ENCODE measurements at regions not wholly inside any gene's neighbourhood (a gene's known extent, or its start where the extent isn't known, plus 50 kb on each side); places are given as distances from the start of the nearest gene placed in this dataset.

DNA sequence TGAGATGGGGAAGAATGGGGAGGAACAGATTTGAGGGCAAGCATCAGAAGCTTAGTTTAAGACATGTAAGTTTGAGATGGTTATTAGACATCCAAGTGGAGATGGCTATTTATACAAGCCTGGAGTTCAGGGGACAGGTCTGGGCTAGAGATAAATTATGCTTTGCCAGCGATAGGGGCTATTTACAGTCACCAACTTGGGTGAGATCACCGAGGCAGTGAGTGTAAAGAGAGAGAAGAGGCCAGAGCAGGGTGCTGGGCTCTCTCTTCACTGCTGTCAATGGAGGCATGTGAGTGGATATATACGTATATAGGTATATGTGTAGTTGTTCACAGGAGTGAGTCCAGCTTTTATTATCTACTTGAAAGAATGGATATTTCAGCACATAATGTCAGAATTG is 81.0 kb downstream of the QPCT start:
- DNase-seq, result no peak

DNA sequence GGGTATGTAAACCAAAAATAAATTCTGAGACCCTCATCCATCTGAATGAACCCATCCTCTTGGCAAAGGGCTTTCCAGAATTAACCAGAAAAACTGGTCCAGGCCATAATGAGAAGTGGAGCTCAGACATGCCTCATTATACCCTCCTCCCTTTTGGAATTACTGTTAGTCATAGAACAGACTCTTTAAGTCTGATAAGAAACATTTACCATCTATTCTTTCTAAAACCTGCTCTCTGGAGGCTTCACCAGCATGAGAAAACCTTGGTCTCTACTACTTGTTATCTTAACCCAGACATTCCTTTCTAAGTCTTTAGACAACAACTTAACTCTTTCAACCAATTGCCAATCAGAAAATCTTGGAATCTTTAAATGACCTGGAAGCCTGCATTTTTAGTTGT is 82.8 kb downstream of the QPCT start:
- no peak for DNase-seq

DNA sequence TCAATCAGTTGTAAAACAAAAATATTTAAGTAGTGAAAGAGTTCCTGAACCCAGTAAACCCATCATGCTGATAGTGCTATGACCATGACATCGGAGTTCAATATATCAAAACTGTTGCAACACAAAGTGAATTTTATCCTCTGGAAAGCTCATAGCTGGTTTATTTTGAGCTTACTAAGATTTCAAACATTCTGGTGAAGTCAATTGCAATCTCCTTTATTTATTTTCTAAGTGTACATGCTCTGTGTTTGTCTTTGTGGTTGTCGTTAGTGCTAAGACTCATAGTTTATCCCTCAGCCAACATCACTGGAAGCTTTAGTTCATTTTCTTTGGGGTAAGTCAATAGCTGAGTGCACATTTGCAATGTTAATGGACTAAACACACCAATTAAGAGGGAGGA is 91.9 kb downstream of the QPCT start:
- DNase-seq, result no peak

DNA sequence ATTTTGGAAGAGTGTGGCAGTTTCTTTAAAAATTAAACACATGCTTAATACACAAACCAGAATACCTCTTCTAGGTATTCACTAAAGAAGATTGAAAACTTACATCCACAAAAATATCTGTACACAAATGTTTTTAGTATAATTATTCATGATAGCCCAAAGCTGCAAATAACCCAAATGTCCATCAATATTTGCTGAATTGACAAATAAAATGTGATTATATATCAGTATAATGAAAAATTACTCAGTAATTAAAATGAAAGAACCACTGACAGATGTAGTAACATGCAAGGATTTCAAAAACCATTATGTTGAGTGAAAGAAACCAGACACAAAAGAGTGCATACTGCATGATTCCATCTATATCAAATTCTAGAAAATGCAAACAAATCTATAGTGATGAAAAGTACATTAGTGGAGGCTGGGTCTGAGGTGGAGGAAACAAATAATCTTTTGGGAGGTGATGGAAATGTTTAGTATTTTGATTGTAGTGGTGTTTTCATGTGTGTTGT is 94.8 kb downstream of the QPCT start:
- DNase-seq, result no peak

DNA sequence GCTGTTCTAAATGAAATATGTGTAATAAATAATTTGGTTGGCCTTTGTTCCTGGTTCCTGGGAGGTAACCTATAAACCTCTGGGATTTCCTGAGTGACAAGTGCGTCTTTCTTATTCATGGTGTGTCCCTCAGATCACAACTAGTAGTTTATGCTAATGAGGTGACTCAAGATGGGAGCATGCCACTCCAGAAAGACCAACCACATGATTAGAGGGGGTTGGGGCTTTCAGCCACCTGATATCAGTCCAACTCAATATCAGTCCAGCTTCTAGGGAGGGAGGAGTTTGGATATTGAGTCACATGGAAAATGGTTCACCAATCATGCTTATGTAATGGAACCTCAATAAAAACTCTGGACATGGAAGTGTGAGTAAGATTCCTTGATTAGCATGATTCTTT is 96.6 kb downstream of the QPCT start:
- no peak for DNase-seq

DNA sequence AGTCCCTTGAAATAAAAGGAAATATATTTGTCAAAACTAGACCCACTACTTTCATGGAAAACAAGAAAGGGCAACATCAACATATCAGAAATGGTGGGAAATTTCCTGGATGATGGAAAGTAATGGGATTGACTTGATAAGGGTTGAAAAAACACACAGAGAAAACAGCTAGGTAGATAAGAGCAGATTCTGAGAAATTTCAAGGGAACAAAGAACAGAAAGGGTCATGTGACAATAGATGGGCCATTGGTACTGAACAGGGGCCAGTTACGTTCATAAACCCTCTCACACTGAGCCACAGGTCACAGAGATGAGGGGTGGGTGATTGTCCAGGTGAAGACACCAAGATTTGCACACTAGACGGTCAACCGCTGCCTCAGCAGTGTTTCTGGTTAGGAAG is 98.7 kb downstream of the QPCT start:
- no peak for DNase-seq

DNA sequence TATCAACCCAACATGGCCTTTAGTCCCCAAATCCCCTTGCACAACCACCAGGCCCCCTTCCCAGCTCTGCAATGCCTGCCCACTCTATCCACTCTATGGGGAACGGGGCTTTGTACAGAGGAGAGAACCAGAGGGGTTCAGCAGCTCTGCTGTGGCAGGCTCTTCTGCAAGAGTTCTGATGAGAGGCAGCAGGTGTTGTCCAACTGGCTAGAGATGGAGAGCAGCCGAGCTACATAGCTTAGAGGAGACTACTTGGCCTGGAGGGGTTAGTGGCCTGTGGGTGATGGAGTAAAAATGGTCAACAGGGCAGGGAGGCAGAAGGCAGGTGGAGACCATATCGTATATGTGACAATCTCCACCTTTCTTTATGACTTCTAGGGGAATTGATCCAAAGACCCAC is 103.0 kb downstream of the QPCT start:
- no peak for DNase-seq

DNA sequence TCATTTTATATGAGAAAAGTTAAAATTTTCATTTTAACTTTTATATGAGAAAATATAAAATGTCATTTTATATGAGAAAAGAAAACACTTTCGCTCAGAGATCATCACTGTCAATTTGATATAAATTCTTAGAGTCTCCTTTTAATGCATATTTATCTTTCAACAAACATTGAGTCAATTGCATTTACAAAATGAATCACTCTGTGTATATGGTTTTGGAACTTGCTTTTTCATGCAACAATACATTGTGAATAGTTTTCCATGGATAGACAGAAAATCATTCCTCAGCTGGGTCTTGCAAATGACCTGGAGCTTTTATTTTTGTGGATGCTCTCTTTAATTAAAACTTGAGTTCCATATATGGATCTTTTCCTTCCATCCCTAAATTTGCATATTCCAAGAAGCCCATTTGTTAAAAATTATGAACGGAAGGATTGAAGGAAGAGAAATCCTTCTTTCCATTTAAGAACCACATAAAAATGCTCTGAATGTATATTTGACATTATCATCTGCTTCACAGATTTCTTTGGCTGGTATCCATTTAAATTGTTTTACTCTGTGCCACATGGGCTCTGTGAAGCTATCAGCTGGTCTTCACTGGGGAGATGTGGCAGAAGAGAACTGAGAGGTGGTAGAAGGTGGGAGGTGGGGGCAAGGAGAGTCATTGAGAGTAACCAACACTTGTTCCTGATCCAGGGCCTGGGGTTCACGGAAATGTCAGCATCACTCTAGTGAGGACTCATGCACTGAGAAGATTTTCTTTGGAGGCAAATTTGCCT is 104.1 kb downstream of the QPCT start:
- DNase-seq, result no peak

DNA sequence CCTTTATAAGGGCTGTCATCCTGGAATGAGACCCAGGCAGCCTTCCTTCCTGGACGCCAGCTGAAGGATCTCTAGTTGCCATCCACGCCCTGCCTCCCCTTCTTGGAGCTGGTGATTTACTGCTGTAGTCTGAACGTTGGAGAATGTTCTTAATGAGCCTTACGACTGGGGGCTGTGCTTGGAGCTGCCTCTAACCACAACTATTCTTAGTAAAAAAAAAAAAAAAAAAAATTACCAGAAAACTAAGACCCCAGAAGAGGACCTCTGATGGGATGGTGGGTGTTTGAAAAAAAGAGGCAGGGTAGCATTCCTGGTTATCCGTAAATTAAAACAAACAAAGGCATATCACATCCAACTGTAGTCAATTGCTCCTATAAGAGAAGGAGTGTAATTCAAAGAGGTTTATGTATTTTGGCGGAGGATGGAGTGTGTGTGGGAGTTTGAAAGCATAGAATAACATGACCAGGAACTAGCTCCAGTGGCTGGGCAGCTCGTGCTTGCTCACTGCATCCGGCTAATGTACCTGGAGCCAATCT is 105.4 kb downstream of the QPCT start:
- peak; percentile 56 for DNase-seq

DNA sequence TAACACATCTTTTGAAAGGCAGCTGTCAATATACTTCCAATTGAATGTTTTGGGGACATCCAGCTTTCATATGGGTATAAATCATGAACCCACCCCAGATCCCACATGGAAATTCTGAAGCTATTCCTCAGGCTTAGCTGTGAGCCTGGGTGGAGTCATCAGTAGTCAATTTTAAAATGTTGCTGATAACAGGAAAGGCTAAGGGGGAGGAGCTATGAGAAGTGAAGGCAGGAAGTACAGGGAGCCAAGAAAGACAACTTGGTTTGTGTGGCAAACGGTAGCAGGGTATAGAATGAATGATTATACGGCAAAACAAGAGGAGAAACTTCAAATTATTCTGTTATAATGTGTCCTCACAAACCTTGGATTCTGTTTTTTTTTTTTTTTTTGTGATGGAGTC is 108.6 kb downstream of the QPCT start:
- no peak for DNase-seq

DNA sequence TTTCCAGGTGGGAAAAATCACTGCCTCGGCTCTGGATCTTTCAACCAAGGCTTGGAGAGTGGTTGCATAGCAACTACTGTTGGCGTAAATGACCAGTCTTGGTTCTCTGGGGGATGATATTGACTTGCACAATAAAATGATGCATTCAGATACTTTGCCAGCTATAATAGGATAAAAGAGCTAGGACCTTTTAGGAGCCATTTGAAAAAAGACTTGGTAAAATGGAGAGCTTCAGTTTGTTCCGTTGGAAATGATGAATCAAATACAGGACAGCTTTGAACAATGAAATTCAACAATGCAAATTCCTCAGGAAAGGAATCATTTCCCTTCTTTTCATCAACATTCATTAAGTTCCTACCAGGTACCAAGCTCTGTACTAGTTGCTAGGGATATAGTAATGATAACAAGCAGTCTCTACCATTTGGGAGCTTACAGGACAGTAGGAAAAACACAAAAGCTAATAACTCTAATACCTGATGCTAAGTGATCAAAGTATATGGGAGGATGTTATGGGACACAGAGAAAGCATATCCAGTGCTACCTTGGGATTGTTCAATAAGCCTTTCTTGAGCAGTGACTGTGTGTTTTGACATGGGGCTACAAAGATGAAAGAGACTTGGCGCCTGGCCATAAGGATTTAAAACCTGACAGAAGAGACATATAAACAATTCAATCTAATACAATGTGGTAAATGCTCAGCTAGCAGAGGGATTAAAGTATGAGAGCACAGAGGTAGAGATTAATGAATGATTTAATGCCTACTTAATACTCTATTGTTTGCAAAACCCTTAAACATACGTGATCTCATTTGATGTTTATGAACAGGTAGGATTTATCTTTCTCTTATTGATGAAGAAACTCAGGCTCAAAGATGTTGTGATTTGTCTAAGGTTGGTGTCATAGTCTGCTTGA is 110.7 kb downstream of the QPCT start:
- no peak for DNase-seq

DNA sequence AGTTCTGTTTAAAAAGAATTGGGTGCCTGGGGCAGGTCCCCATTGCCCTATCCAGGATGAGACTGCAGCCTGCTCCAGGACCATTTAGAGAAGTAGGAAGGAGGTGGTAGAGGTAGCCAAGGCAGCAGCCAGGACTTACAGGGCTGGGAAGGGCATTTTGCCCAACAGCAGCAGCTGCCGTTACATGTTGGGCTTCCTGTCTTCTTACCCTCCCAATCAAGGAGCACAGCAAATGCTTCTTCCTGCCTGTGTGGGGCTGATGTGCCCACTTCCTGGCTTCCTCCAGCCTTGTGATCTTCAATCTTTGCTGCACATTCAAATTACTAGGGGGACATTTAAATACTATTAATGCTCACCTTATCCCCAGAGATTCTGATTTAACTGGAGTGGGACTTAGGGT is 112.0 kb downstream of the QPCT start:
- DNase-seq, result no peak

DNA sequence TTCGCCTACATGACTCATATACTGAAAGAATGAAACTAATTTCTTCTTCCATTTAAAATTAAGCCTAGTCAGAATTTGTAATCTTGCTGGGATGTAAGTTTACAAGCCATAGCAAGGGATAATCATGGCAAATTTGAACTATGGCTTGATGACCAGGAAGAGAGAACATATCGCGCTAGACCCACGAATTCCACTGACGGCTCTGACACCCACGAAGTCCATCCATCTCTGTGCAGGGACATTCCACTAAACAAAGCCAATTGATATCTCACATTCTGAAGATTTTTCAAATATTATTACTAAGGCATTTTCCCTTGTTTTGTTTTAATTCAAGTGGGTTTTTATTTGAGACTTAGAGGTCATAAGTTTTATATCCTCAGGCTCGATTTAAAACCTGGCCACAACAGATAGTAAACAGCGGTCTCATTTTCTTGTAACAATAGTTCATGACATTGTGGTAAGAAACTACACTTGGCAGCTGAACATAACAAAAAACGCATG is 113.0 kb downstream of the QPCT start:
- DNase-seq, result no peak

DNA sequence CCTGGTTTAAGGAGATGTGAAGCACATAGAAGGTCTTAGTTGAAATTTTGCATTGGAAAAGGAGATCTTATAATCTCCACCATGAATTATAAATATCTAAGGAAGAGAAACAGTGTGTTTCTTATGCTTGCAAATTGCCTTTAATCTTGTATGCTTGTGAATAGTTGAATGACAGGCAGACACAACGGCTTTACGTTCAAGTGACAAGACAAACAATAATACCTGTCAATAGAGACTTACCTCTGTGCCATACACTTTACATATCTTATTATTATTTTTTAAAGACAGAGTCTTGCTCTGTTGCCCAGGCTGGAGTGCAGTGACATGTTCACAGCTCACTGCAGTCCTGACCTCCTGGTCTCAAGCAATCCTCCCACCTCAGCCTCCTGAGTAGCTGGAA is 113.7 kb downstream of the QPCT start:
- no peak for DNase-seq

DNA sequence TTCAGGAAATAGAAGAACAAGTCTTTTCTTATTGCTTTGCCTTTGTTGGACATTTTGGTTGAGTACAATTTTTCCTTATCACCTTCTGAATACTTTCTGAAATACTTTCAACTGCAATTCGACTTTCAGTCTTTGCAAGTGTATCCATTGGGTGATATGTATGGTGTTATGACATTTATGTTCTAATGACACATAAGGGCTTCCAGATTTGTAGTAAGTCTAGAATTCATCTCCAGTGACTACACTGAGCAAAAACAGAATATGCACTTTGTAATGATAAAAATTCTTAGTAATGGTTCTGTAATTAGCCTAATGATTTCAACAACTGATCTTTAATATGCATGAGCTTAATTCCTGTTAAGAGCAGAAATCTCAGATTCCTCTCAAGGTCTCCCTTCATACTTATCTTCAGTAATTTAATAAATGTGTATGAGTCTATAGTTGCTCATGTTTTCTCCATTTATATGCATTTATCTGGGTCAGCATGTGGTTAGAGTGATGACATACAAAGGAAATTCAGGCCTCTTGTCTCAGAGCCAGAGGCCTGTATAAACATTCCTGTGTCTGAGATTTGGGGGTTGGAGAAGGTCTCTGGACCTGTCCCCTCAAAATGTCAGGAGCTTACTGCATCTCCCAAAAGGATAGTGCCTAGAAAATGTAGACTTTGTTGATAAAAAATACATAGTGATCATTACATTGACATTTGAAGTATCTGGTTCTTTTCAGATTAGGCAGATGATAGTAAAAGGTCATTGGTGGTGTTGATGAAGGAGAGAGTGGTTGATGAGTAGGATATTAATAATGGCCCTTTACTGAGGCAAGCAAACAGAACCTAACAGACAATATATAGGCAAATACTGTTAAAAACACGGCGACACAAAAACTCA is 114.9 kb downstream of the QPCT start:
- no peak for DNase-seq

DNA sequence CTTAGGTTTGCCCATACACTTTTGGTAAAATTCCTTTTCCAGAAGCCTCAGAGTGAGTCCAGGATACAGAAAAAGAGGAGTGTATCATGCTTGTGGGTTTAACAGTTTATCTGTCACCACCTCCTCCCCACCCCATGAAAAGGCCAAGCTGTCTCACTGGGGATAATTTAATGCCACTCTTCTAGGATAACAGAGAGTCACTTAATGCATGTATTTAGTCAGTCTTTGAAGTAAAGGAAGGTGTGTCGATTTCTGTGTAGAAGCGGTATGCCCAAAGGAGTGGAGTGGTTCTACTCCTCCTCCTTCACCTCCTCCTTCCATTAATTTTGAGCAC is 116.4 kb downstream of the QPCT start:
- no peak for DNase-seq

DNA sequence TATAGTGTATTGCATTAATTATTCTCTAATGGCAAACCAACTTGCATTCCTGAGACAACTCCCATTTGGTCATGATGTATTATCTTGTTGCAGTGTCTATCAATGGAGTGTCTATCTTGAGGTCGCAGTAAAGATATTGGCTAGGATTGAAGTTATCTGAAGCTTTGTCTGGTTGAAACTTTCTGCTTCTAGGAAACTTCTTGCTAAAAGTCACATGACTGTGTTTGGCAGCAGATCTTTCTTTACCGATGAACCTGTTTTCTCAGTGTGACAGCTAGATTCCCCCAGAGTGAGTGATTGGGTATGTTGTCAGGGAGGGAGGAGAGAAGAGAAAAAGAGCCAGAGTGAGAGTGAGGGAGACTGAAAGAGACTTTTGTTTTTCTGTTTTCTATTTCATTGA is 119.6 kb downstream of the QPCT start:
- no peak for DNase-seq

DNA sequence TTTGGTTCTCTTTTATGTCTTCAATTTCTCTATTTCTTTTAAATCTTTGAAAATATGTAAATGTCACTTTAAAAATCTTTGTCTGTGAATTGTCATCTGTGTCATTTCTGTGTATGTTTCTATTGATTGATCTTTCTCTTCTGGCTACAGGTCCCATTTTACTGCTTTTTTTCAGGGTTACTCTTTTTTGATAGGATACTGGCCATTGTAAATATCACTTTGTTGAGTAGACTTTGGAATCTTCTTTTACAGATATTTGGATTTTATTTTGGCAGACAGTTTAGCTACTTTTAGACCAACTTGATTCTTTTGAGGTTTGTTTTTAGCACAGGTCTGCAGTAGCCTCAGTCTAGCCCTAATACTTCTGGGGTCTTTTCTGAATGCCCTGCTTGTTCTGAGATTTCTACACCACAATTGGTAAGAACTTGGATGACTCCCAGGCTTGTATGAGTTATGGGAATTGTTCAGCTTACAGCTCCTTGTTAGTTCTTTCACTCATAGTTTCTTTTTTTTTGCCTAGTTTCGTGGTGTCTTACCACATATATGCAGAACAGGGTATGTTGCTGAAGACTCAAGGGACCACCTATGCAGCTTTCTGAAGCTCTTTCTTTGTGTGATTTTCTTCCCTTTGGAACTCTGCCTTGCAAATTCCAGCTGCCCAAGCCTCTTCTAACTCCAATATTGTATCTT is 122.2 kb downstream of the QPCT start:
- no peak for DNase-seq

DNA sequence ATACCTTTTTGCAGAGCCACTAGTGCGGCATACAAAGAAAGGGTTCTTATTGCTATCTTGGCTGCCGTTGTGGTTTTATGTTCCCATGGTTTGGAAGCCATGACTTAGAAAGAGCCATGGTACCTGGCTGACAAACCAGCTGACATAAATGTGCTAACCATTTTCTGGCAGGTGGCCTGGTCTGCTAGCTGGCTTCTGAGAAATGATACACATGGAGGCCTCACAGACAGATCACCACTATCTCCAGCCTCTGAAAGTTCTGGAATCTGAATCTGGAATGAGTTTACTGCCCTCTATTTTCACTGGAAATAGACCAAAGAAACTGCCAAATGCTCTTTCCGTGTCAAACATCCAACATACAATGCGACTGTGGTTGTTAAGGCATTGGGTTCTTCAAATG is 123.7 kb downstream of the QPCT start:
- peak; percentile 50 for DNase-seq

DNA sequence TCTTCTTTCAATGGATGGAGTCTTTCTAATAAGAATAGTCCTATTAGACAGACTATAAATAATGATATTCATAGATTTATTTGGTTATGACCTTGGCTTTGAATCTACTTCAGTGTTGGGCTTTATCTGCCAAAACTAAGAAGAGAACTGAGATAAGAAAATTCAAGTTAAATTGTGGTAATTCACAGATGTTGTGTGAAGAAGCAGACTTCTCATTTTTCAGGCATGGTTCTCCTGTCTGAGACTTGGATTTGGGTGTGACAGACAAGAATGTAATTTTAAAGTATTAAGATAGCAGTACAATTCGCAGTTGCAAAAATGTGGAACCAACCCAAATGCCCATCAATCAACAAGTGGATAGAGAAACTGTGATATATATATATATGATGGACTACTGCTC is 124.7 kb downstream of the QPCT start:
- no peak for DNase-seq

DNA sequence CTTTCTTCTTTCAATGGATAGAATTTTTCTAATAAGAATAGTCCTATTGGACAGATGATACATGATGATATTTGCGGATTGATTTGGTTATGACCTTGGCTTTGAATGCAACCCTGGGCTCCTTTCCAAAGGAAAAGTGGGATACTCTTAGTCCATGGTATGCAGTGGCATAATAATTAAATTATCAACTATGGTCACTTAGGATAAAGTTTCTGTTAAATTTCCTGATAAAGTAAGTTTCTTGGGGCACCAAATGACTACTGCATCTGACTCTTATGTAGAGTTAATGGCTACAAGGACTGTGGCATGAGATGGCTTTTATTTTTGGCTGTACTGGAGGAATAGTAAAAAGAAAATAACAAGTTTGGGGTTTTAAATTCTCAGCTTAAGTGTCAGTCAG is 126.7 kb downstream of the QPCT start:
- no peak for DNase-seq

DNA sequence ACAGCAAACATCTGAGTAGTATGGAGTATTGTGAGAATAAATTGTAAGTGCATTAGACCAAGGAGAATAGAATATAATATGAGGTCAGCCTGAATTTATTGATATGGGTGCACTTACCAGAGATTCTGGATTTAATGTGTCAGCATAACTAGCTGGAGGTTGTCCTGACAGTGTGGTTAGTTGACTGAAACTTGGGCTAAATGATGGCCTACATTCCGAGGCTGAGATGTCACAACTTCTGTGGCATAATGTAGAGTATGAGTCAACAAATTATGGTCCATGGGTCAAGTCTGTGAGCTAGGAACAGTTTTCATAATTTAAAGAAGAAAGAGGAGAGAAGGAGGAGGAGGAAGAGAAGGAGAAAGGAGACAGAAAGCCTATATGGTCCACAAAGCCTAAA is 127.6 kb downstream of the QPCT start:
- DNase-seq, result no peak
